Chondrocyte (in vitro differentiated cells): ENCODE measurements at regions not wholly inside any gene's neighbourhood (a gene's known extent, or its start where the extent isn't known, plus 50 kb on each side); places are given as distances from the start of the nearest gene placed in this dataset.
A peak's percentile ranks its signal among the peaks of the same experiment; 100 is the strongest.
"Not testable (repeated sequence)": the region's sequence is repeated elsewhere in the genome, so short reads cannot be mapped to it uniquely, and the experiment has no call there.

Source experiments
- DNase-seq: peaks from one replicate; pipeline ENCODE4 v3.0.0; 2021; ENCODE audit warnings: mixed read lengths, low spot score
- H3K27ac Mint-ChIP-seq: one replicate; pipeline ENCODE4 v1.8.0; 2021; ENCODE audit warnings: mild to moderate bottlenecking, moderate library complexity, mixed read lengths; ENCODE audit not compliant: unreplicated experiment
- H3K27me3 Mint-ChIP-seq: 2 replicates; pipeline ENCODE4 v1.8.0; 2021; ENCODE audit warnings: low read depth, mixed read lengths
- H3K36me3 Mint-ChIP-seq: 2 replicates; pipeline ENCODE4 v1.8.0; 2021; ENCODE audit warnings: low read depth, mixed read lengths
- H3K4me1 Mint-ChIP-seq: 2 replicates; pipeline ENCODE4 v1.8.0; 2021; ENCODE audit warnings: low read depth, mild to moderate bottlenecking, mixed read lengths
- H3K4me3 Mint-ChIP-seq: one replicate; pipeline ENCODE4 v1.8.0; 2021; ENCODE audit warnings: mild to moderate bottlenecking, moderate library complexity, mixed read lengths; ENCODE audit not compliant: unreplicated experiment
- H3K9me3 Mint-ChIP-seq: 2 replicates; pipeline ENCODE4 v1.8.0; 2021; ENCODE audit warnings: low read depth, mixed read lengths
- TF ChIP-seq, protein P1 (sequence below): fragments of 200-600 bp; sonication (generic); IDR thresholded peaks from 2 replicates; pipeline ENCODE4 v1.5.0; 2021; ENCODE audit warnings: antibody characterized with exemption, mild to moderate bottlenecking, moderate library complexity

DNA sequence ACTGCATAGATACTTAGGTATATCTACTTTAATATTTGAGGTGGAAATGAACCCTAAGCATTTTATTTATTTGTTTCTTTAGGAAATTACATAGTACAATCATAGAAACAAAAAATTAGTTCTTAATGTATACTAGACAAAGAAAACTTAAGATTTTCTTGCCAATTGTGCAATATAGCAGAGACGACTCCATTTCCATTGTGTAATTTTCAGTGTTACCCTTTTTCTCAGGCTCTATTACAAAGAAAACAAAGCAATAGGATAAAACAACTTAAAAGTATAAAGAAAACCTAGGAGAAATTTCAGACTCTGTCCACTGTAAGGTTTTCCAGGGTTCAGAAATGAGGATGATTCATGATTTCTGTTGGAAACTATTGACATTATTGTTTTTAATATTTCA lies 89.0 kb upstream of the SERTAD2 start:
- H3K9me3 Mint-ChIP-seq: no peaks in the 10 kb centered on the region
- peaks cover 8% of the 10 kb centered on the region for H3K4me1 Mint-ChIP-seq
- no peak overlapping the region for H3K4me3 Mint-ChIP-seq
- TF ChIP-seq, protein P1, sequence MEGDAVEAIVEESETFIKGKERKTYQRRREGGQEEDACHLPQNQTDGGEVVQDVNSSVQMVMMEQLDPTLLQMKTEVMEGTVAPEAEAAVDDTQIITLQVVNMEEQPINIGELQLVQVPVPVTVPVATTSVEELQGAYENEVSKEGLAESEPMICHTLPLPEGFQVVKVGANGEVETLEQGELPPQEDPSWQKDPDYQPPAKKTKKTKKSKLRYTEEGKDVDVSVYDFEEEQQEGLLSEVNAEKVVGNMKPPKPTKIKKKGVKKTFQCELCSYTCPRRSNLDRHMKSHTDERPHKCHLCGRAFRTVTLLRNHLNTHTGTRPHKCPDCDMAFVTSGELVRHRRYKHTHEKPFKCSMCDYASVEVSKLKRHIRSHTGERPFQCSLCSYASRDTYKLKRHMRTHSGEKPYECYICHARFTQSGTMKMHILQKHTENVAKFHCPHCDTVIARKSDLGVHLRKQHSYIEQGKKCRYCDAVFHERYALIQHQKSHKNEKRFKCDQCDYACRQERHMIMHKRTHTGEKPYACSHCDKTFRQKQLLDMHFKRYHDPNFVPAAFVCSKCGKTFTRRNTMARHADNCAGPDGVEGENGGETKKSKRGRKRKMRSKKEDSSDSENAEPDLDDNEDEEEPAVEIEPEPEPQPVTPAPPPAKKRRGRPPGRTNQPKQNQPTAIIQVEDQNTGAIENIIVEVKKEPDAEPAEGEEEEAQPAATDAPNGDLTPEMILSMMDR: no peak
- H3K27me3 Mint-ChIP-seq: no peaks in the 10 kb centered on the region
- no peak for DNase-seq
- no peak overlapping the region for H3K27ac Mint-ChIP-seq
- no peaks in the 10 kb centered on the region for H3K36me3 Mint-ChIP-seq

DNA sequence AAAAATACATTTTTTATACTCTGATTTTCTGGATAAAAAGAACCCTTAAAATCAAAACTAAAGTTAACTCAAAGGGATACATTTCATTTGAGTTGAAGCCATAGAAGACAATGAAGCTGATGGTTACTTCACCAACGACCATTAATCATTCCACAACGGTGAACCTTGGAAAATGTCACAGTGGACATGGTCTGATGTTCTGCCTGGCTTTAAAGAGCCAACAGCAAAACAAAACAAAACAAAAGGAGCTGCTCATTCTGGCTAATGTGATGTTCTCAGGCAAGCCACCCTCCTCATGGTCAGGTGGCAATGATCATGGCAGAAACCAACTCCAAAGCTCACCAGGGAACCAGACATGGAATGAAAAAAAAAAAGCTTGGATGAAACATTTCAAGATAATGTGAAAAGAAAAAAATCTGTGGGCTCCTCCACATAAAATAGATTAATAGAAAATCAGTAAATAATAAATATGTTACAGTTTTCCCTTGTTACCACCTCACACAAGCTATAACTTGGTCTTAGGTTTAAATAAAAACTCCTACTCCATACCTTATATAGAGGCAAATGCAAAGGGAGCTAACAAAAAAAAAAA lies 90.1 kb upstream of the SERTAD2 start:
- H3K27me3 Mint-ChIP-seq: no peaks in the 10 kb centered on the region
- H3K36me3 Mint-ChIP-seq: no peaks in the 10 kb centered on the region
- no peak overlapping the region for H3K27ac Mint-ChIP-seq
- no peak for DNase-seq
- H3K4me3 Mint-ChIP-seq: no peak overlapping the region
- TF ChIP-seq, protein P1: no peak
- no peaks in the 10 kb centered on the region for H3K9me3 Mint-ChIP-seq
- peaks cover 13% of the 10 kb centered on the region for H3K4me1 Mint-ChIP-seq

DNA sequence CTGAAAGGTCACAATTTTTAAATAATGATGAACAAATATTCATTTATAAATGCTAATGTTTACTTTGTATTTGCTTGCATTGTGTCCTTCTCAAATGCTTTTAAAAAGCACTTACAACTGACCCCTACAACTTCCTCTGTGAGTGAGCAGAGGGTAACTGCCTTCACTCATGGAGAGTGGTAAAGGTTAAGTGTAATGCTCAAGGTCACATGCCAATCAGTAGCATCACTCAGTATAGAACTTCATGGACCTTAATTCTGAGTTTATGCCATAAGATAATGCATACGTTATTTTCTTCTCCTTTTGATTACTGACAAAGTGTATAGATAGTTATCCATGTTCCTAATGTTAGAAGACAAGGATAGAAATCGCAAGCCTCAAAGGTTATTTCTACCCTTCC lies 91.8 kb upstream of the SERTAD2 start:
- DNase-seq: no peak
- Mint-ChIP-seq H3K27ac (no peak overlapping the region), H3K27me3 (no peaks in the 10 kb centered on the region), H3K36me3 (no peaks in the 10 kb centered on the region), H3K4me3 (no peak overlapping the region), H3K4me1 (peaks cover 22% of the 10 kb centered on the region), H3K9me3 (no peaks in the 10 kb centered on the region)
- TF ChIP-seq, protein P1: no peak

DNA sequence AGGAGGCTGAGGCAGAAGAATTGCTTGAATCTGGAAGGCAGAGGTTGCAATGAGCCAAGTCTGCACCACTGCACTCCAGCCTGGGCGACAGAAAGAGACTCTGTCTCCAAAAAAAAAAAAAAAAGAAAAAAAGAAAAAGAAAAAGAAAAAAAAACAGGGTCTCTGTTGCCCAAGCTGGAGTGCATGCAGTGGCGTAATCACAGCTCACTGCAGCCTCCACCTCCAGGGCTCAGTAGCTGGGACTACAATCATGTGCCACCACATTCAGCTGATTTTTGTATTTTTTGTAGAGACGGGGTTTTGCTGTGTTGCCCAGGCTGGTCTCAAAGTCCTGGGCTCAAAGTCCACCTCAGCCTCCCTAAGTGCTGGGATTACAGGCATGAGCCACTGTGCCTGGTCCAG lies 94.0 kb upstream of the SERTAD2 start:
- H3K36me3 Mint-ChIP-seq, DNase-seq, H3K4me3 Mint-ChIP-seq, H3K27ac Mint-ChIP-seq, H3K27me3 Mint-ChIP-seq, H3K9me3 Mint-ChIP-seq: not testable (repeated sequence)
- H3K4me1 Mint-ChIP-seq: peaks cover 29% of the 10 kb centered on the region

DNA sequence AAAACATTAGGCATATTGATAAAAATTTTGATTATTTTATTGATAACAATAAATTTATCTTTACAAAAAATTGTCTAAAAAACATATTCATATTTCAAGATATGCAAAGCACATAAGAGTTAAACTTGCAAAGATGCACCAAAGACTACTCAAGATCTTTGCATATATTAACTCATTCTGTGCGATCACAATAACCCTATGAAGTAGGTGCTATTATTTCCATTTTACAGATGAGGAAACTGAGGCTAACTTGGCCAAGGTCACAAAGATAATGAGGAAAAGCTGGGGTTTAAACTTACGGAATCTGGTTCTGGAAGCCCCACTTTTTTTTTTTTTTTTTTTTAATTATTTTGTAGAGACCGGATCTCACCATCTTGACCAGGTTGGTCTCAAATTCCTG lies 94.4 kb upstream of the SERTAD2 start:
- no peak overlapping the region for H3K27ac Mint-ChIP-seq
- TF ChIP-seq, protein P1: no peak
- H3K9me3 Mint-ChIP-seq: no peaks in the 10 kb centered on the region

DNA sequence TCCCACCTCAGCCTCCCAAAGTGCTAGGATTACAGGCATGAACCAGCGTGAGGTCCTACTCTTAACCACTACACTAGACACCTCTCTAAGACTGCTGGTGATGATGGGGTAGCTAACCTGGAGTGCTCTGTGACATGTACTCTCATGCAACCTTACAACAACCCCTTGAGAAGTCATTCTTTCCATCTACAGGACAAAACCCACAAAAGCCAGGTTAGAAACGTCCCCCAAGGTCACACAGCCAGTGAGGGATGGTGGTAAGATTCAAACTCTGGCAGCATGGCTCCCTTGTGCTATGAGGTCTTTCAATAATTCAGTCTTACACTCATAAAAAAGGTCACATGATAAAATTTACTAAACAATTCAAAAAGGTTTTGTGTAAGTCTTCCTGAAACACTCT lies 94.8 kb upstream of the SERTAD2 start:
- DNase-seq: no peak
- H3K4me3 Mint-ChIP-seq: no peak overlapping the region
- no peaks in the 10 kb centered on the region for H3K9me3 Mint-ChIP-seq
- TF ChIP-seq, protein P1: no peak
- no peaks in the 10 kb centered on the region for H3K27me3 Mint-ChIP-seq
- peak overlapping the region; percentile 69 for H3K27ac Mint-ChIP-seq
- peaks cover 23% of the 10 kb centered on the region for H3K4me1 Mint-ChIP-seq
- no peaks in the 10 kb centered on the region for H3K36me3 Mint-ChIP-seq

More for the DNA sequence above, 94.4 kb upstream of the SERTAD2 start:
- Mint-ChIP-seq H3K36me3 (no peaks in the 10 kb centered on the region), H3K4me3 (no peak overlapping the region), H3K27me3 (no peaks in the 10 kb centered on the region), H3K4me1 (peaks cover 25% of the 10 kb centered on the region)
- DNase-seq: no peak
